ENCODE measurements at regions not wholly inside any gene's neighbourhood (a gene's known extent, or its start where the extent isn't known, plus 50 kb on each side); places are given as distances from the start of the nearest gene placed in this dataset.

- in situ Hi-C loops (cut with MboI; ENCODE audit: low sequenced_read_pairs, unreplicated experiment), result no loop called here
- DNase-seq (ENCODE audit: low spot score), result no peak
Observed at GRCh38 chr5:163172540-163173338, 264.7 kb upstream of the CCNG1 start.

DNA sequence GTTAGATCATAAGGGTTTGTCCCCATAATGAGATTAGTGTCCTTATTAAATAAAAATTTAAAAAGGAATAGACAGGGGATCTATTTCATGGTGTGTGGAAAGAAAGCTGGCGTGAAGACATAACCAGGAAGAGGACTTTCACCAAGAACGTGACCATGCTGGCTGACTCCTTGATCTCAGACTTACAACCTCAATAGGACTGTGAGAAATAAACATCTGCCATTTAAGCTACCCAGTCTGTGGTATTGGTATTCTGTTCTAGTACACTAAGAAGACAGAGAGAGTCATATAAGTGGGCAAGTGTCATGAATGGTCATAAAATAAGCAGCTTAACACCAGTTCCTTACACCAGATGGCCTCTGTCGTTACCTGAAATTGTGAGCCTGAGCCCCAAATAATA lies 259.4 kb upstream of the CCNG1 start:
- DNase-seq (ENCODE audit: low spot score), result no peak

More at GRCh38 chr5:163172540-163173338, 264.7 kb upstream of the CCNG1 start:
- TF ChIP-seq, protein P1, sequence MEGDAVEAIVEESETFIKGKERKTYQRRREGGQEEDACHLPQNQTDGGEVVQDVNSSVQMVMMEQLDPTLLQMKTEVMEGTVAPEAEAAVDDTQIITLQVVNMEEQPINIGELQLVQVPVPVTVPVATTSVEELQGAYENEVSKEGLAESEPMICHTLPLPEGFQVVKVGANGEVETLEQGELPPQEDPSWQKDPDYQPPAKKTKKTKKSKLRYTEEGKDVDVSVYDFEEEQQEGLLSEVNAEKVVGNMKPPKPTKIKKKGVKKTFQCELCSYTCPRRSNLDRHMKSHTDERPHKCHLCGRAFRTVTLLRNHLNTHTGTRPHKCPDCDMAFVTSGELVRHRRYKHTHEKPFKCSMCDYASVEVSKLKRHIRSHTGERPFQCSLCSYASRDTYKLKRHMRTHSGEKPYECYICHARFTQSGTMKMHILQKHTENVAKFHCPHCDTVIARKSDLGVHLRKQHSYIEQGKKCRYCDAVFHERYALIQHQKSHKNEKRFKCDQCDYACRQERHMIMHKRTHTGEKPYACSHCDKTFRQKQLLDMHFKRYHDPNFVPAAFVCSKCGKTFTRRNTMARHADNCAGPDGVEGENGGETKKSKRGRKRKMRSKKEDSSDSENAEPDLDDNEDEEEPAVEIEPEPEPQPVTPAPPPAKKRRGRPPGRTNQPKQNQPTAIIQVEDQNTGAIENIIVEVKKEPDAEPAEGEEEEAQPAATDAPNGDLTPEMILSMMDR (IDR thresholded peaks at IDR 0.05; ENCODE audit: borderline replicate concordance, control extremely low read depth, extremely low read depth, insufficient read depth, missing control alignments), result no peak

DNA sequence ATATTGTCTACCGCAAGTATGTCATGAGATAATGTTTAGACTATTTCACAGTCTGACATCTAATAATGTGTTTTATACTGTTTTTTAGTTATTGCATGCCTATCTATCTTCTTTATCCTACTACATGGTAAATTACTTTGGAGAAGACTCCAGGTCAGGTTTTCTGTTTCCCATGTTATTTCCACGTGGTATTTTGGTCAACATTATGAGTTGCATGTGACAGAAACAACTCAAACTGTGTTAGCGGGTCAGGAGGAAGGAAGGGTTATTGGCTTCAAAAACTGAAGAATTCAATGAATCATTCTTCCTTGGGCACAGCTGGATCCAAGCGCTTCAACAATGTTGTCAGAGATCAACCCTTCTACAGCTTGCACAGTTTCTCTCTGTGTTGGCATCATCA lies 252.1 kb upstream of the CCNG1 start:
- TF ChIP-seq, protein P1 (IDR thresholded peaks at IDR 0.05; ENCODE audit: borderline replicate concordance, control extremely low read depth, extremely low read depth, insufficient read depth, missing control alignments), result no peak
- in situ Hi-C loops (cut with MboI; ENCODE audit: low sequenced_read_pairs, unreplicated experiment), result no loop called here
- DNase-seq (ENCODE audit: low spot score), result no peak

More for the DNA sequence above, 259.4 kb upstream of the CCNG1 start:
- TF ChIP-seq, protein P1 (IDR thresholded peaks at IDR 0.05; ENCODE audit: borderline replicate concordance, control extremely low read depth, extremely low read depth, insufficient read depth, missing control alignments), result no peak
- in situ Hi-C loops (cut with MboI; ENCODE audit: low sequenced_read_pairs, unreplicated experiment), result no loop called here

GRCh38 chr5:163189023-163189553 lies 248.3 kb upstream of the CCNG1 start:
- in situ Hi-C loops (cut with MboI; ENCODE audit: low sequenced_read_pairs, unreplicated experiment), result no loop called here

DNA sequence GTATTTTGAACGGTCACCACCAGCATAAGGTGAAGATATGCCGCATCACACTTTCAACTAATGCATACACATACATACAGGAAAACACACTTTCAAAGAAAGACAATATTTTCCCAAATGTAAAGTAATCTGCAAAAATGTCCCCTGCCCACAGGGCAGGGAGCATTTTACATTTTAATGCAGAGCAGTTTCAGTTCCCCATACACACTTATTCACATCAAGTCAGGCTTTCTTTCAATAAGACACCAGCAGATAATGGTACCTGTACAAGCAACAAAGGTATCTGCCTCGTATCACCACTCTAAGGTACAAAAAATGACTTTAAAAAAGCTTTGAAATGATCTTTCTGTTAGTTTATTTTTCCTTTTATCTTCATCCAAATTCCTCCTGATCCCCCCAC lies 247.1 kb upstream of the CCNG1 start:
- in situ Hi-C loops (cut with MboI; ENCODE audit: low sequenced_read_pairs, unreplicated experiment), result no loop called here

More at GRCh38 chr5:163189023-163189553, 248.3 kb upstream of the CCNG1 start:
- DNase-seq (ENCODE audit: low spot score), result no peak
- TF ChIP-seq, protein P1 (IDR thresholded peaks at IDR 0.05; ENCODE audit: borderline replicate concordance, control extremely low read depth, extremely low read depth, insufficient read depth, missing control alignments), result no peak

GRCh38 chr5:163190784-163191183 lies 246.6 kb upstream of the CCNG1 start:
- in situ Hi-C loops (cut with MboI; ENCODE audit: low sequenced_read_pairs, unreplicated experiment), result no loop called here
- TF ChIP-seq, protein P1 (IDR thresholded peaks at IDR 0.05; ENCODE audit: borderline replicate concordance, control extremely low read depth, extremely low read depth, insufficient read depth, missing control alignments), result no peak
- DNase-seq (ENCODE audit: low spot score), result no peak

More for the DNA sequence above, 247.1 kb upstream of the CCNG1 start:
- DNase-seq (ENCODE audit: low spot score), result no peak
- TF ChIP-seq, protein P1 (IDR thresholded peaks at IDR 0.05; ENCODE audit: borderline replicate concordance, control extremely low read depth, extremely low read depth, insufficient read depth, missing control alignments), result no peak
